ENCODE measurements at regions not wholly inside any gene's neighbourhood (a gene's known extent, or its start where the extent isn't known, plus 50 kb on each side); places are given as distances from the start of the nearest gene placed in this dataset.

DNA sequence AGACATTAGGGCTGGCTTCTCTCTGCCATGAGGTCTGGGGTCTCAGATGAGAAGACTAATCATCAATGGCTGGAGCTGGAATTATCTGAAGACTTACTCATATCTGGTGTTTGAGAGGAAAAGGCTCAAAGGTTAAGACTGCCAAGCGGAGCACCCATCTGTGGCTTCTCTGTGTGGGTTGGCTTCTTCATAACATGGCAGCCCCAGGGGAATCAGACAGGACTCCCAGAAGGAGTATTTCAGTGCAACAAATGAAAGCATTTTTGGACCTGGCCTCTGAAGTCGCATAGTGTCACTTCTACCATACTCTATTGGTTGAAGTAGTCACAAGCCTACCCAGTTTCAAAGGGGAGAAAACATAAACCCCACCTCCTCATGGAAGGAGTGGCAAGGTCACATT, 171.8 kb upstream of the KRR1 start:
- H3K27ac ChIP-seq = no peak overlapping the region
- in situ Hi-C loops (cut with MboI) = no loop called here
- WGBS, 2 experiments (ENCODE audit: low coverage in 1 of 2, low lambda C conversion rate in 2 of 2, missing lambda C conversion rate in 2 of 2) = 93 to 98% methylated on average over 2 of the region's 2 CpGs
- H3K4me3 ChIP-seq = no peak overlapping the region
- no peak for DNase-seq
- H3K27me3 ChIP-seq (replicated peaks; ENCODE audit: insufficient read depth) = no peaks in the 10 kb centered on the region
- no peak overlapping the region for H3K9ac ChIP-seq
- H3K79me2 ChIP-seq (ENCODE audit: insufficient read depth) = no peaks in the 10 kb centered on the region
- H3K4me1 ChIP-seq (ENCODE audit: insufficient read depth) = peaks cover 24% of the 10 kb centered on the region
- no peaks in the 10 kb centered on the region for H3K36me3 ChIP-seq (ENCODE audit: low read depth)
- no peaks in the 10 kb centered on the region for H3K9me3 ChIP-seq (ENCODE audit: low read depth)
- H3F3A ChIP-seq (ENCODE audit: insufficient read depth) = peaks cover 28% of the 10 kb centered on the region
- no peaks in the 10 kb centered on the region for H4K20me1 ChIP-seq (ENCODE audit: insufficient read depth)
- no peaks in the 10 kb centered on the region for H3K9me2 ChIP-seq (ENCODE audit: insufficient read depth)
- no peak overlapping the region for H2AFZ ChIP-seq
- TF ChIP-seq EZH2 (IDR thresholded peaks at IDR 0.05; ENCODE audit: insufficient read depth, poor library complexity, severe bottlenecking) (no peak), EZH2phosphoT487 (IDR thresholded peaks at IDR 0.05; ENCODE audit: insufficient read depth, low read depth) (no peak)
- H3K4me2 ChIP-seq (ENCODE audit: unreplicated experiment) = no peak overlapping the region

- Histone ChIP-seq H3K79me2 (ENCODE audit: insufficient read depth) (no peaks in the 10 kb centered on the region), H3K4me2 (ENCODE audit: unreplicated experiment) (no peak overlapping the region), H3F3A (ENCODE audit: insufficient read depth) (no peaks in the 10 kb centered on the region), H3K9ac (no peak overlapping the region), H3K9me3 (ENCODE audit: low read depth) (no peaks in the 10 kb centered on the region), H3K36me3 (ENCODE audit: low read depth) (no peaks in the 10 kb centered on the region), H3K4me3 (no peak overlapping the region), H3K4me1 (ENCODE audit: insufficient read depth) (no peaks in the 10 kb centered on the region), H3K27me3 (replicated peaks; ENCODE audit: insufficient read depth) (no peaks in the 10 kb centered on the region), H2AFZ (no peak overlapping the region), H3K27ac (no peak overlapping the region), H4K20me1 (ENCODE audit: insufficient read depth) (no peaks in the 10 kb centered on the region), H3K9me2 (ENCODE audit: insufficient read depth) (no peaks in the 10 kb centered on the region)
- TF ChIP-seq EZH2phosphoT487 (IDR thresholded peaks at IDR 0.05; ENCODE audit: insufficient read depth, low read depth) (no peak), EZH2 (IDR thresholded peaks at IDR 0.05; ENCODE audit: insufficient read depth, poor library complexity, severe bottlenecking) (no peak)
- in situ Hi-C loops (cut with MboI) = no loop called here
- WGBS, 2 experiments (ENCODE audit: low coverage in 1 of 2, low lambda C conversion rate in 2 of 2, missing lambda C conversion rate in 2 of 2) = 96% methylated on average over 5 of the region's 5 CpGs
- DNase-seq = no peak
These were observed 166.1 kb upstream of the KRR1 start for GRCh38 chr12:75677522-75677921.

- no peak overlapping the region for H3K9ac ChIP-seq
- H3F3A ChIP-seq (ENCODE audit: insufficient read depth) = no peaks in the 10 kb centered on the region
- H3K79me2 ChIP-seq (ENCODE audit: insufficient read depth) = no peaks in the 10 kb centered on the region
- no peak overlapping the region for H2AFZ ChIP-seq
- no peak for DNase-seq
- no peaks in the 10 kb centered on the region for H3K9me2 ChIP-seq (ENCODE audit: insufficient read depth)
- no peaks in the 10 kb centered on the region for H3K4me1 ChIP-seq (ENCODE audit: insufficient read depth)
- TF ChIP-seq EZH2phosphoT487 (IDR thresholded peaks at IDR 0.05; ENCODE audit: insufficient read depth, low read depth) (no peak), EZH2 (IDR thresholded peaks at IDR 0.05; ENCODE audit: insufficient read depth, poor library complexity, severe bottlenecking) (no peak)
- no peak overlapping the region for H3K4me2 ChIP-seq (ENCODE audit: unreplicated experiment)
- H3K4me3 ChIP-seq = no peak overlapping the region
- no peaks in the 10 kb centered on the region for H4K20me1 ChIP-seq (ENCODE audit: insufficient read depth)
- no peaks in the 10 kb centered on the region for H3K27me3 ChIP-seq (replicated peaks; ENCODE audit: insufficient read depth)
- H3K9me3 ChIP-seq (ENCODE audit: low read depth) = no peaks in the 10 kb centered on the region
- no peaks in the 10 kb centered on the region for H3K36me3 ChIP-seq (ENCODE audit: low read depth)
- no peak overlapping the region for H3K27ac ChIP-seq
- WGBS, 2 experiments (ENCODE audit: low coverage in 1 of 2, low lambda C conversion rate in 2 of 2, missing lambda C conversion rate in 2 of 2) = 82 to 89% methylated on average over 2 of the region's 2 CpGs
- in situ Hi-C loops (cut with MboI) = no loop called here
These were observed 163.0 kb upstream of the KRR1 start for GRCh38 chr12:75674393-75674792.

DNA sequence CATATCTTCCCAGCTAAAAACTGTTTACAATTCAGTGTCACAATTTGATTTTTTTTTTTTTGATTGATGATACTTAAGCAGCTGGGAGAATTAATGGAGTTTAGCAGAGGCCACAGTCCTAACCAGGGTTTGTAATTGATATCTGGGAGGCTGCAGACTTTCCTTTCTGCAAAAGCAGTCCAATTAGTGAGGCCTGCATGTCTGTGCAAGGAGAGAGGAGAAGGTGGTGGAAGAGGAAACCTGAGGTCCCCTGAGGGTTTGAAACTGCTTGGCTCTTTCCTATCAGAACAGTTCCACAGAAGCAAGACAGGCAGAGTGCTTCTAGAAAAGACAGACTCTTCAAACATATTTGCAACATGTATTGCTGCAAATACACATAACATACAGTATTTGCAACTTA, 160.8 kb upstream of the KRR1 start:
- no peaks in the 10 kb centered on the region for H4K20me1 ChIP-seq (ENCODE audit: insufficient read depth)
- H3K4me2 ChIP-seq (ENCODE audit: unreplicated experiment) = no peak overlapping the region
- H3K27me3 ChIP-seq (replicated peaks; ENCODE audit: insufficient read depth) = no peaks in the 10 kb centered on the region
- H3K4me1 ChIP-seq (ENCODE audit: insufficient read depth) = peaks cover 4% of the 10 kb centered on the region; the same call in 1 of the 2 replicates
- no peaks in the 10 kb centered on the region for H3K79me2 ChIP-seq (ENCODE audit: insufficient read depth)
- no peak overlapping the region for H3K27ac ChIP-seq
- H3K9me2 ChIP-seq (ENCODE audit: insufficient read depth) = no peaks in the 10 kb centered on the region
- H2AFZ ChIP-seq = no peak overlapping the region
- no peaks in the 10 kb centered on the region for H3K9me3 ChIP-seq (ENCODE audit: low read depth)
- peaks cover 8% of the 10 kb centered on the region for H3F3A ChIP-seq (ENCODE audit: insufficient read depth)
- no peak overlapping the region for H3K4me3 ChIP-seq
- in situ Hi-C loops (cut with MboI) = no loop called here
- no peak for DNase-seq
- TF ChIP-seq EZH2 (IDR thresholded peaks at IDR 0.05; ENCODE audit: insufficient read depth, poor library complexity, severe bottlenecking) = no peak
- TF ChIP-seq EZH2phosphoT487 (IDR thresholded peaks at IDR 0.05; ENCODE audit: insufficient read depth, low read depth) = no peak
- H3K9ac ChIP-seq = no peak overlapping the region
- no peaks in the 10 kb centered on the region for H3K36me3 ChIP-seq (ENCODE audit: low read depth)

DNA sequence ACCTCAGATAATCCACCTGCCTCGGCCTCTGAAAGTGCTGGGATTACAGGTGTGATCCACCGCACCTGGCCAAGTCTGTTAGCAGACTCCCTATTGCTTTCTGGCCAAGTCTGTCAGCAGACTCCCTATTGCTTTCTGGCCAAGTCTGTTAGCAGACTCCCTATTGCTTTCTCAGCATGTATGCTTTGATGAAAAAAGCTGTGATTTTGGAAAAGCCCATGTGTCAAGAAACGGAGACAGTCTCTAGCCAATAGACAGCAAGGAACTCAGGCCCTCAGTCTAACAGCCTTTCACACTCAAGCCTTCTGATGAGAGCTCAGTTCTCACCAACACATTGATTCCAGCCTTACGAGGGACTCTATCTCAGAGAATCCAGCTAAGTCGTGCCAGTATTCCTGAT, 158.8 kb upstream of the KRR1 start:
- Histone ChIP-seq H3K27me3 (replicated peaks; ENCODE audit: insufficient read depth) (no peaks in the 10 kb centered on the region), H3K9me2 (ENCODE audit: insufficient read depth) (no peaks in the 10 kb centered on the region), H3K9me3 (ENCODE audit: low read depth) (no peaks in the 10 kb centered on the region), H3K27ac (no peak overlapping the region), H3K9ac (no peak overlapping the region), H3F3A (ENCODE audit: insufficient read depth) (peaks cover 28% of the 10 kb centered on the region), H3K79me2 (ENCODE audit: insufficient read depth) (no peaks in the 10 kb centered on the region), H4K20me1 (ENCODE audit: insufficient read depth) (no peaks in the 10 kb centered on the region), H3K4me3 (no peak overlapping the region), H3K4me1 (ENCODE audit: insufficient read depth) (peaks cover 24% of the 10 kb centered on the region), H2AFZ (no peak overlapping the region), H3K4me2 (ENCODE audit: unreplicated experiment) (no peak overlapping the region), H3K36me3 (ENCODE audit: low read depth) (no peaks in the 10 kb centered on the region)
- no peak for TF ChIP-seq EZH2phosphoT487 (IDR thresholded peaks at IDR 0.05; ENCODE audit: insufficient read depth, low read depth)
- WGBS, 2 experiments (ENCODE audit: low coverage in 1 of 2, low lambda C conversion rate in 2 of 2, missing lambda C conversion rate in 2 of 2) = 71% methylated on average over 5 of the region's 5 CpGs
- no peak for DNase-seq
- in situ Hi-C loops (cut with MboI) = no loop called here
